CD4-positive, alpha-beta T cell (primary cell): ENCODE measurements at regions not wholly inside any gene's neighbourhood (a gene's known extent, or its start where the extent isn't known, plus 50 kb on each side); places are given as distances from the start of the nearest gene placed in this dataset.

Experiments used
- ATAC-seq: fragments of 200-7000 bp; cut with Tn5 transposase; one replicate; pipeline ENCODE4 v1.10.0; 2022; ENCODE audit warnings: mild to moderate bottlenecking; ENCODE audit not compliant: poor library complexity
- CTCF ChIA-PET: fragments of 350-600 bp; sonication (Branson Sonifier 250); formaldehyde crosslinking; loops from one replicate; lab custom pipeline; 2021; ENCODE audit warnings: antibody characterized with exemption, inconsistent platforms; lab: Charles Lee
- POLR2A ChIA-PET: fragments of 350-600 bp; sonication (Branson Sonifier 250); formaldehyde crosslinking; loops from one replicate; lab custom pipeline; 2021; ENCODE audit warnings: antibody characterized with exemption, inconsistent platforms; lab: Charles Lee
- DNase-seq, 14 experiments: peaks; one replicate each; pipeline ENCODE4 v3.0.0-alpha.2; 2013 to 2020; ENCODE audit warnings: mixed read lengths in 2 of 14
- H3K27ac ChIP-seq, 2 donors: one replicate each; pipeline versions ENCODE4 v1.5.1 to v1.7.0; 2013; ENCODE audit warnings: low read length in 2 of 2, low read depth in 1 of 2, mild to moderate bottlenecking in 1 of 2
- H3K27me3 ChIP-seq, 2 experiments: 1 replicate in 1 of 2; 2 replicates in 1 of 2; pipeline versions ENCODE4 v1.6.1 to v1.7.0; 2013; ENCODE audit warnings: low read length in 2 of 2, control low read depth in 1 of 2, mild to moderate bottlenecking in 1 of 2, moderate library complexity in 1 of 2; ENCODE audit not compliant: insufficient read depth in 2 of 2, control insufficient read depth in 1 of 2
- H3K36me3 ChIP-seq: one replicate; pipeline ENCODE4 v1.6.1; 2013; ENCODE audit warnings: low read length, control low read depth; ENCODE audit not compliant: insufficient read depth
- H3K4me1 ChIP-seq: one replicate; pipeline ENCODE4 v1.6.1; 2013; ENCODE audit warnings: low read length, control low read depth; ENCODE audit not compliant: insufficient read depth
- H3K4me3 ChIP-seq: one replicate; pipeline ENCODE4 v1.5.1; 2013; ENCODE audit warnings: mild to moderate bottlenecking, low read length, moderate library complexity
- H3K9me3 ChIP-seq, 2 experiments: 1 replicate in 1 of 2; 2 replicates in 1 of 2; pipeline versions ENCODE4 v1.6.1 to v1.7.0; 2013; ENCODE audit warnings: low read length in 2 of 2, mild to moderate bottlenecking in 2 of 2, control low read depth in 1 of 2, moderate library complexity in 1 of 2; ENCODE audit not compliant: control insufficient read depth in 1 of 2, insufficient read depth in 1 of 2
- H3K27ac Mint-ChIP-seq: one replicate; pipeline ENCODE4 v1.8.0; 2020; ENCODE audit warnings: mixed read lengths
- H3K27me3 Mint-ChIP-seq: one replicate; pipeline ENCODE4 v1.8.0; 2021; ENCODE audit warnings: mixed read lengths
- H3K36me3 Mint-ChIP-seq: one replicate; pipeline ENCODE4 v1.8.0; 2021; ENCODE audit warnings: low read depth, mixed read lengths
- H3K4me1 Mint-ChIP-seq: one replicate; pipeline ENCODE4 v1.8.0; 2021; ENCODE audit warnings: low read depth, mixed read lengths
- H3K4me3 Mint-ChIP-seq: one replicate; pipeline ENCODE4 v1.8.0; 2020; ENCODE audit warnings: mild to moderate bottlenecking, mixed read lengths
- H3K9me3 Mint-ChIP-seq: one replicate; pipeline ENCODE4 v1.8.0; 2020; ENCODE audit warnings: mixed read lengths
- CTCF ChIP-seq: fragments of 200-600 bp; IDR thresholded peaks from one replicate; pipeline ENCODE4 v1.8.0; 2022; ENCODE audit warnings: antibody characterized with exemption, mild to moderate bottlenecking
- intact Hi-C, 2 experiments: fragments of 100-400 bp; cut with DNase I in 1 of 2; cut with micrococcal nuclease in 1 of 2; formaldehyde crosslinking; loops; one replicate each; pipeline versions ENCODE4 v1.15.1 to v1.9.0; 2023 to 2025; cut with DNase I, micrococcal nuclease

- Mint-ChIP-seq H3K27me3 (no peaks in the 10 kb centered on the region), H3K4me1 (no peaks in the 10 kb centered on the region), H3K36me3 (no peaks in the 10 kb centered on the region), H3K4me3 (no peak overlapping the region), H3K27ac (no peak overlapping the region), H3K9me3 (peaks cover under 1% of the 10 kb centered on the region)
- CTCF ChIA-PET: interaction anchor here (1.4 kb wide), 1 partner anchor 9 kb away, joined by 3 read pairs; no protein-coding TSS in a partner anchor
- Histone ChIP-seq H3K9me3 (no peaks in the 10 kb centered on the region), H3K4me1 (no peaks in the 10 kb centered on the region), H3K36me3 (no peaks in the 10 kb centered on the region), H3K27me3 (peaks cover 0 to 4% of the 10 kb centered on the region in 2 experiments), H3K27ac (no peak overlapping the region), H3K4me3 (no peak overlapping the region)
- ATAC-seq (no peak), DNase-seq (no peak)
- POLR2A ChIA-PET: no interaction called here
- intact Hi-C loops: no loop called here
- no peak for TF ChIP-seq CTCF
Measured at GRCh38 chr1:222257027-222257426, 290.9 kb downstream of the HHIPL2 start.

GRCh38 chr1:222256058-222256457 is 291.8 kb downstream of the HHIPL2 start:
- H3K27ac Mint-ChIP-seq: no peak overlapping the region
- H3K36me3 Mint-ChIP-seq: no peaks in the 10 kb centered on the region
- DNase-seq (no peak), ATAC-seq (no peak)
- Histone ChIP-seq H3K4me3 (no peak overlapping the region), H3K4me1 (no peaks in the 10 kb centered on the region), H3K27ac (no peak overlapping the region), H3K9me3 (no peaks in the 10 kb centered on the region), H3K27me3 (peaks cover 0 to 4% of the 10 kb centered on the region in 2 experiments), H3K36me3 (no peaks in the 10 kb centered on the region)
- no peaks in the 10 kb centered on the region for H3K27me3 Mint-ChIP-seq
- TF ChIP-seq CTCF: no peak
- intact Hi-C loops: no loop called here
- CTCF ChIA-PET: interaction anchor here (0.7 kb wide), 1 partner anchor 792 kb away, joined by 3 read pairs; no protein-coding TSS in a partner anchor
- POLR2A ChIA-PET: no interaction called here
- H3K9me3 Mint-ChIP-seq: peaks cover 7% of the 10 kb centered on the region
- H3K4me3 Mint-ChIP-seq: no peak overlapping the region
- no peaks in the 10 kb centered on the region for H3K4me1 Mint-ChIP-seq

GRCh38 chr1:222252788-222253187 is 295.1 kb downstream of the HHIPL2 start:
- POLR2A ChIA-PET: no interaction called here
- TF ChIP-seq CTCF: no peak
- Mint-ChIP-seq H3K27me3 (no peaks in the 10 kb centered on the region), H3K4me3 (no peak overlapping the region), H3K36me3 (no peaks in the 10 kb centered on the region), H3K4me1 (no peaks in the 10 kb centered on the region), H3K27ac (no peak overlapping the region), H3K9me3 (peaks cover 7% of the 10 kb centered on the region)
- ATAC-seq (no peak), DNase-seq (no peak)
- Histone ChIP-seq H3K4me1 (no peaks in the 10 kb centered on the region), H3K27me3 (no peaks in the 10 kb centered on the region), H3K36me3 (no peaks in the 10 kb centered on the region), H3K9me3 (no peaks in the 10 kb centered on the region), H3K4me3 (no peak overlapping the region), H3K27ac (no peak overlapping the region)
- CTCF ChIA-PET: no interaction called here
- intact Hi-C loops: no loop called here
